Endothelial cell of umbilical vein (primary cell): ENCODE measurements at regions not wholly inside any gene's neighbourhood (a gene's known extent, or its start where the extent isn't known, plus 50 kb on each side); places are given as distances from the start of the nearest gene placed in this dataset.

Source experiments
- BruUV-seq: library from RNA; stranded (reverse); fragments of 400-500 nt; replicated peaks from 2 replicates; lab custom pipeline; 2021; lab: Mats Ljungman, UMichigan
- CTCF ChIA-PET: fragments of 300-600, 350-600 bp; sonication (Branson Sonifier 250); formaldehyde crosslinking; loops from one replicate; lab custom pipeline; 2021; ENCODE audit warnings: antibody characterized with exemption, inconsistent platforms; lab: Charles Lee
- POLR2A ChIA-PET: fragments of 300-600, 350-600 bp; sonication (Branson Sonifier 250); formaldehyde crosslinking; loops from one replicate; lab custom pipeline; 2021; ENCODE audit warnings: antibody characterized with exemption, inconsistent platforms; lab: Charles Lee
- DNase-seq: peaks from one replicate; pipeline ENCODE4 v3.0.0-alpha.2; 2011; ENCODE audit warnings: low read depth, low spot score
- FAIRE-seq: peaks from 2 replicates; lab custom pipeline; 2011; peaks lifted over from hg19 to GRCh38; lab: Jason Lieb, UNC
- H2AFZ ChIP-seq: 2 replicates; pipeline ENCODE4 v1.6.0; 2012; ENCODE audit warnings: low read depth, low read length, control low read depth, inconsistent platforms
- H3K27ac ChIP-seq: 2 replicates; pipeline ENCODE4 v1.5.1; 2011; ENCODE audit warnings: low read depth, mild to moderate bottlenecking, control low read depth, low read length, moderate library complexity; ENCODE audit not compliant: insufficient read depth
- H3K27me3 ChIP-seq, 2 experiments: 2 replicates each; pipeline versions ENCODE4 v1.6.0 to v1.6.1; 2011; ENCODE audit warnings: low read length in 2 of 2, mixed read lengths in 1 of 2; ENCODE audit not compliant: control insufficient read depth in 2 of 2, insufficient read depth in 2 of 2
- H3K36me3 ChIP-seq, 2 experiments: 2 replicates in 1 of 2; 3 replicates in 1 of 2; pipeline ENCODE4 v1.5.1; 2011; ENCODE audit warnings: low read length in 2 of 2, mild to moderate bottlenecking in 1 of 2, moderate library complexity in 1 of 2; ENCODE audit not compliant: control insufficient read depth in 2 of 2, insufficient read depth in 2 of 2; ENCODE audit errors: extremely low read depth in 1 of 2
- H3K4me1 ChIP-seq: 3 replicates; pipeline ENCODE4 v1.5.1; 2011; ENCODE audit warnings: mild to moderate bottlenecking, low read length; ENCODE audit not compliant: control insufficient read depth, insufficient read depth; ENCODE audit errors: extremely low read depth
- H3K4me2 ChIP-seq: 2 replicates; pipeline ENCODE4 v1.6.1; 2011; ENCODE audit warnings: low read length, control low read depth, mixed read lengths; ENCODE audit not compliant: insufficient read depth
- H3K4me3 ChIP-seq, 3 experiments: fragments of 200-600 bp in 1 of 3; sonication (generic), shearing (Covaris generic) in 1 of 3; replicated peaks in 1 of 3; 2 replicates each; pipeline ENCODE4 v1.5.1; 2011 to 2016; ENCODE audit warnings: control low read depth in 3 of 3, low read length in 3 of 3, mild to moderate bottlenecking in 2 of 3, inconsistent platforms in 1 of 3, low read depth in 1 of 3, moderate library complexity in 1 of 3; ENCODE audit not compliant: insufficient read depth in 1 of 3
- H3K79me2 ChIP-seq: 2 replicates; pipeline ENCODE4 v1.6.0; 2012; ENCODE audit warnings: low read length, inconsistent platforms; ENCODE audit not compliant: control insufficient read depth, insufficient read depth
- H3K9ac ChIP-seq: replicated peaks from 2 replicates; pipeline ENCODE3; 2011; ENCODE audit warnings: low read length, control low read depth; ENCODE audit not compliant: insufficient read depth; ENCODE audit errors: extremely low read depth
- H3K9me1 ChIP-seq: replicated peaks from 3 replicates; pipeline ENCODE4 v1.6.0; 2011; ENCODE audit warnings: mild to moderate bottlenecking, low read length; ENCODE audit not compliant: control insufficient read depth, insufficient read depth; ENCODE audit errors: extremely low read depth
- H3K9me3 ChIP-seq: replicated peaks from 2 replicates; pipeline ENCODE4 v1.5.1; 2012; ENCODE audit warnings: low read length, inconsistent platforms; ENCODE audit not compliant: control insufficient read depth, insufficient read depth
- H4K20me1 ChIP-seq: replicated peaks from 2 replicates; pipeline ENCODE3; 2011; ENCODE audit warnings: mild to moderate bottlenecking, low read length; ENCODE audit not compliant: control insufficient read depth, insufficient read depth; ENCODE audit errors: extremely low read depth
- CTCF ChIP-seq, 2 donors: IDR thresholded peaks; 1 replicate in 1 of 2; 2 replicates in 1 of 2; pipeline ENCODE4 v1.5.1; 2011; ENCODE audit warnings: low read length in 2 of 2, mild to moderate bottlenecking in 2 of 2, moderate library complexity in 2 of 2, control low read depth in 1 of 2, inconsistent platforms in 1 of 2, low read depth in 1 of 2; ENCODE audit not compliant: insufficient read depth in 1 of 2; ENCODE audit errors: extremely low read depth in 1 of 2
- EZH2 ChIP-seq: IDR thresholded peaks from 2 replicates; pipeline ENCODE4 v1.6.1; 2012; ENCODE audit warnings: borderline replicate concordance, low read depth, mild to moderate bottlenecking, moderate library complexity, low read length, inconsistent platforms; ENCODE audit not compliant: severe bottlenecking
- FOS ChIP-seq: IDR thresholded peaks from 2 replicates; pipeline ENCODE4 v1.6.1; 2011; ENCODE audit warnings: mild to moderate bottlenecking, low read length, moderate library complexity, borderline replicate concordance; ENCODE audit not compliant: insufficient read depth
- GATA2 ChIP-seq: IDR thresholded peaks from 2 replicates; pipeline ENCODE4 v1.7.0; 2011; ENCODE audit warnings: low read depth, mild to moderate bottlenecking, moderate library complexity, mixed read lengths, low read length; ENCODE audit not compliant: insufficient read length, insufficient read depth
- JUN ChIP-seq: IDR thresholded peaks from 2 replicates; pipeline ENCODE4 v1.6.1; 2011; ENCODE audit warnings: borderline replicate concordance, low read depth; ENCODE audit not compliant: insufficient read length, insufficient read depth
- MYC ChIP-seq: IDR thresholded peaks from one replicate; pipeline ENCODE4 v1.6.1; 2011; ENCODE audit warnings: mild to moderate bottlenecking, low read depth, low read length
- POLR2A ChIP-seq: IDR thresholded peaks from 2 replicates; pipeline ENCODE4 v1.6.1; 2012; ENCODE audit warnings: low read depth, mild to moderate bottlenecking, control low read depth, low read length
- POLR2AphosphoS5 ChIP-seq: IDR thresholded peaks from 2 replicates; pipeline ENCODE4 v1.6.1; 2012; ENCODE audit warnings: low read depth, mild to moderate bottlenecking, control low read depth, low read length, moderate library complexity; ENCODE audit not compliant: insufficient read depth
- dilution Hi-C: fragments of 300-500 bp; cut with MboI; formaldehyde crosslinking; loops from one replicate; pipeline ENCODE4 v1.15.0; 2019; ENCODE audit warnings: low sequenced_read_pairs; ENCODE audit not compliant: extremely low pct_ligation_motif_present
- intact Hi-C: fragments of 100-400 bp; cut with micrococcal nuclease; formaldehyde crosslinking; loops from one replicate; pipeline ENCODE4 v1.10.0; 2022
- TF ChIP-seq, protein P1 (sequence below): IDR thresholded peaks from 2 replicates; pipeline ENCODE4 v1.6.1; 2011; ENCODE audit not compliant: insufficient read depth, insufficient read length

DNA sequence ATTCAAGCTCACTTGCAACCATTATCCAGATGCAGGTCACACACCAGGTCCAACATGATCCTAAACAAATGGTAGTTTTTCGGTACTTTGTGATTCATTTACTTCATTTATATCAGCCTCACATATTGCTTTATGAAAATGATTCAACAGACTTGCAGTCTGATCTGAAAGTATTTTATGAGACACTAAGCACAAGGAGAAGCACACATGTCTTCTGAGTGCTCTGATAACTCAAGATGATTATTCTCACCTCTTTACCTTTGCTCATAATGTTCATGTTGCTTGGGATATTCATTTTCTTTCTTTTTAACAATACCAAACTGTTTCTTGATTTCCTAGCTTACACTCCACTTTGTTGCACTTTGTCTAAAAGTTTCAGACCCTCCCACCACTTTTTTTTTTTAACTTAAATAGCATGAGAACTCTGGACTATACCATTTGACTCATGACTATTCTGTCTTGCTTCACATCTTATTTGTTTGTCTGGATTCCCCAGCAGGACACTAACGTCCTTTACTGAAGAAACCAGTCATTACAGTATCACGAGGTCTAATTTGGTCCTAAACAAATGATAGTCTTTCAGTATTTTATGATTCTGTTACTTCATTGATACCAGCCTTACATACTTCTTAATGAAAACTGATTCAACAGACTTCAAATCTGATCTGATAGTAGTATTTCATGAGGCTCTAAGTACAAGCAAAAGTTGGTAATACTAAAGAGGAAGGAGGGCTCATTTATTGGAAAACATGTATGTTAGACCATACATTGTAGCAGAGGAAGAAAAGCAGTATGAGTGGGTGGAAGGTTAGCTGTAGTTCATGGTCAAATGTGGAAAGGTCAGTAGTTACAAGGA is 171.8 kb upstream of the AHR start:
- DNase-seq (no peak), FAIRE-seq (no peak)
- no peak overlapping the region for H3K9ac ChIP-seq
- H2AFZ ChIP-seq = no peak overlapping the region
- no peaks in the 10 kb centered on the region for H3K9me1 ChIP-seq
- dilution Hi-C loops = no loop called here
- intact Hi-C loops = no loop called here
- no peaks in the 10 kb centered on the region for H4K20me1 ChIP-seq
- BruUV-seq = no TSS peak
- no peak overlapping the region for H3K4me2 ChIP-seq
- no peak overlapping the region for H3K27ac ChIP-seq
- TF ChIP-seq CTCF (IDR thresholded peaks at IDR 0.05; ENCODE audit: extremely low read depth in 1 of 2, insufficient read depth in 1 of 2, low read depth in 1 of 2, low read length in 2 of 2) = no peak
- TF ChIP-seq, protein P1, sequence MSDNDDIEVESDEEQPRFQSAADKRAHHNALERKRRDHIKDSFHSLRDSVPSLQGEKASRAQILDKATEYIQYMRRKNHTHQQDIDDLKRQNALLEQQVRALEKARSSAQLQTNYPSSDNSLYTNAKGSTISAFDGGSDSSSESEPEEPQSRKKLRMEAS = no peak
- TF ChIP-seq POLR2AphosphoS5 = no peak
- no peak for TF ChIP-seq GATA2
- TF ChIP-seq JUN = no peak
- no peak for TF ChIP-seq EZH2
- no peak for TF ChIP-seq POLR2A
- no peak for TF ChIP-seq FOS
- no peak for TF ChIP-seq MYC
- H3K27me3 ChIP-seq = no peaks in the 10 kb centered on the region
- POLR2A ChIA-PET = no interaction called here
- H3K9me3 ChIP-seq = no peaks in the 10 kb centered on the region
- H3K4me1 ChIP-seq = no peaks in the 10 kb centered on the region
- CTCF ChIA-PET = interaction anchor here (0.6 to 1.0 kb wide), 4 partner anchors 8 to 510 kb away, joined by 3 to 4 read pairs (median 4); no protein-coding TSS in a partner anchor
- H3K36me3 ChIP-seq = no peaks in the 10 kb centered on the region
- H3K4me3 ChIP-seq = no peak overlapping the region
- H3K79me2 ChIP-seq = no peaks in the 10 kb centered on the region
